ENCODE measurements at regions not wholly inside any gene's neighbourhood (a gene's known extent, or its start where the extent isn't known, plus 50 kb on each side); places are given as distances from the start of the nearest gene placed in this dataset.

- 42% methylated on average over 2 of the region's 2 CpGs for WGBS
- Histone ChIP-seq H3K27me3 (replicated peaks; ENCODE audit: insufficient read depth) (no peaks in the 10 kb centered on the region), H3K4me3 (no peak overlapping the region), H3K27ac (no peak overlapping the region), H3K36me3 (no peaks in the 10 kb centered on the region), H3K9me3 (no peaks in the 10 kb centered on the region), H3K4me1 (replicated peaks) (no peaks in the 10 kb centered on the region)
- TF ChIP-seq CTCF (IDR thresholded peaks at IDR 0.05) (no peak), POLR2AphosphoS5 (IDR thresholded peaks at IDR 0.05) (no peak), POLR2A (IDR thresholded peaks at IDR 0.05) (no peak)
- DNase-seq (ENCODE audit: low spot score) = no peak
- intact Hi-C loops (cut with DNase I) = no loop called here
Observed at GRCh38 chr12:61524851-61525250, 735.4 kb upstream of the USP15 start.

- no peaks in the 10 kb centered on the region for H3K36me3 ChIP-seq
- TF ChIP-seq CTCF (IDR thresholded peaks at IDR 0.05) (no peak), POLR2AphosphoS5 (IDR thresholded peaks at IDR 0.05) (no peak), POLR2A (IDR thresholded peaks at IDR 0.05) (no peak)
- H3K4me3 ChIP-seq = no peak overlapping the region
- no peaks in the 10 kb centered on the region for H3K27me3 ChIP-seq (replicated peaks; ENCODE audit: insufficient read depth)
- H3K9me3 ChIP-seq = no peaks in the 10 kb centered on the region
- no peak for DNase-seq (ENCODE audit: low spot score)
- intact Hi-C loops (cut with DNase I) = no loop called here
- 94% methylated on average over 3 of the region's 3 CpGs for WGBS
- H3K4me1 ChIP-seq (replicated peaks) = no peaks in the 10 kb centered on the region
- H3K27ac ChIP-seq = no peak overlapping the region
Observed at GRCh38 chr12:61525331-61525730, 734.9 kb upstream of the USP15 start.

- TF ChIP-seq CTCF (IDR thresholded peaks at IDR 0.05) = no peak
- TF ChIP-seq POLR2AphosphoS5 (IDR thresholded peaks at IDR 0.05) = no peak
- no peak for TF ChIP-seq POLR2A (IDR thresholded peaks at IDR 0.05)
- Histone ChIP-seq H3K27me3 (replicated peaks; ENCODE audit: insufficient read depth) (no peaks in the 10 kb centered on the region), H3K4me1 (replicated peaks) (no peaks in the 10 kb centered on the region), H3K9me3 (no peaks in the 10 kb centered on the region), H3K27ac (no peak overlapping the region), H3K4me3 (no peak overlapping the region), H3K36me3 (no peaks in the 10 kb centered on the region)
- intact Hi-C loops (cut with DNase I) = no loop called here
- DNase-seq (ENCODE audit: low spot score) = no peak
Observed at GRCh38 chr12:61530456-61530855, 729.7 kb upstream of the USP15 start.

GRCh38 chr12:61531195-61531594 is 729.0 kb upstream of the USP15 start:
- no peaks in the 10 kb centered on the region for H3K27me3 ChIP-seq (replicated peaks; ENCODE audit: insufficient read depth)
- H3K36me3 ChIP-seq = no peaks in the 10 kb centered on the region
- WGBS = 57% methylated on average over 4 of the region's 4 CpGs
- DNase-seq (ENCODE audit: low spot score) = no peak
- H3K4me1 ChIP-seq (replicated peaks) = no peaks in the 10 kb centered on the region
- intact Hi-C loops (cut with DNase I) = no loop called here
- H3K27ac ChIP-seq = no peak overlapping the region
- no peaks in the 10 kb centered on the region for H3K9me3 ChIP-seq
- no peak overlapping the region for H3K4me3 ChIP-seq
- TF ChIP-seq POLR2A (IDR thresholded peaks at IDR 0.05) = no peak
- no peak for TF ChIP-seq POLR2AphosphoS5 (IDR thresholded peaks at IDR 0.05)
- no peak for TF ChIP-seq CTCF (IDR thresholded peaks at IDR 0.05)

- no peak overlapping the region for H3K27ac ChIP-seq
- H3K4me1 ChIP-seq (replicated peaks) = no peaks in the 10 kb centered on the region
- no peak for TF ChIP-seq CTCF (IDR thresholded peaks at IDR 0.05)
- TF ChIP-seq POLR2AphosphoS5 (IDR thresholded peaks at IDR 0.05) = no peak
- TF ChIP-seq POLR2A (IDR thresholded peaks at IDR 0.05) = no peak
- intact Hi-C loops (cut with DNase I) = no loop called here
- no peaks in the 10 kb centered on the region for H3K9me3 ChIP-seq
- DNase-seq (ENCODE audit: low spot score) = no peak
- H3K36me3 ChIP-seq = no peaks in the 10 kb centered on the region
- H3K27me3 ChIP-seq (replicated peaks; ENCODE audit: insufficient read depth) = no peaks in the 10 kb centered on the region
- H3K4me3 ChIP-seq = no peak overlapping the region
- WGBS = 68% methylated on average over 3 of the region's 3 CpGs
Observed at GRCh38 chr12:61536117-61536516, 724.1 kb upstream of the USP15 start.

All from prostate gland (tissue), 2 donors.